ENCODE measurements at regions not wholly inside any gene's neighbourhood (a gene's known extent, or its start where the extent isn't known, plus 50 kb on each side); places are given as distances from the start of the nearest gene placed in this dataset.

GRCh38 chr15:39161096-39161495 is 419.8 kb upstream of the THBS1 start:
- no peak for DNase-seq

- no peak for DNase-seq
Observed at GRCh38 chr15:39165020-39165706, 415.7 kb upstream of the THBS1 start.

- DNase-seq, result no peak
Observed at GRCh38 chr15:39167164-39168058, 413.5 kb upstream of the THBS1 start.

- DNase-seq, result no peak
Observed at GRCh38 chr15:39171944-39172368, 408.9 kb upstream of the THBS1 start.

- DNase-seq, result no peak
Observed at GRCh38 chr15:39172380-39173281, 408.2 kb upstream of the THBS1 start.

- DNase-seq, result no peak
Observed at GRCh38 chr15:39173426-39173825, 407.5 kb upstream of the THBS1 start.

- DNase-seq, result no peak
Observed at GRCh38 chr15:39174332-39174731, 406.5 kb upstream of the THBS1 start.

- no peak for DNase-seq
Observed at GRCh38 chr15:39176030-39176429, 404.8 kb upstream of the THBS1 start.

- no peak for DNase-seq
Observed at GRCh38 chr15:39177561-39177960, 403.3 kb upstream of the THBS1 start.

GRCh38 chr15:39180030-39180429 is 400.8 kb upstream of the THBS1 start:
- no peak for DNase-seq

GRCh38 chr15:39180483-39180933 is 400.4 kb upstream of the THBS1 start:
- no peak for DNase-seq

- no peak for DNase-seq
Observed at GRCh38 chr15:39181056-39181747, 399.7 kb upstream of the THBS1 start.

GRCh38 chr15:39181940-39182339 is 398.9 kb upstream of the THBS1 start:
- DNase-seq, result no peak

GRCh38 chr15:39183164-39183881 is 397.6 kb upstream of the THBS1 start:
- no peak for DNase-seq

- DNase-seq, result no peak
Observed at GRCh38 chr15:39184701-39185390, 396.0 kb upstream of the THBS1 start.

- DNase-seq, result no peak
Observed at GRCh38 chr15:39188314-39188713, 392.6 kb upstream of the THBS1 start.

- no peak for DNase-seq
Observed at GRCh38 chr15:39188930-39189329, 391.9 kb upstream of the THBS1 start.

- no peak for DNase-seq
Observed at GRCh38 chr15:39191871-39192291, 389.0 kb upstream of the THBS1 start.

- no peak for DNase-seq
Observed at GRCh38 chr15:39192351-39192750, 388.5 kb upstream of the THBS1 start.

- DNase-seq, result no peak
Observed at GRCh38 chr15:39192979-39193560, 387.8 kb upstream of the THBS1 start.

GRCh38 chr15:39193611-39194010 is 387.3 kb upstream of the THBS1 start:
- no peak for DNase-seq
